MM.1S (cell line): ENCODE measurements at regions not wholly inside any gene's neighbourhood (a gene's known extent, or its start where the extent isn't known, plus 50 kb on each side); places are given as distances from the start of the nearest gene placed in this dataset.

Experiments used
- DNase-seq: peaks from one replicate; pipeline ENCODE4 v3.0.0-alpha.2; 2015
- H2AFZ ChIP-seq: fragments of 300-600 bp; sonication (generic); 2 replicates; pipeline ENCODE4 v1.6.0; 2016; ENCODE audit warnings: antibody characterized with exemption, low read length
- H3F3A ChIP-seq: fragments of 300-600 bp; sonication (generic); 2 replicates; pipeline ENCODE4 v1.6.1; 2016; ENCODE audit warnings: mild to moderate bottlenecking, antibody characterized with exemption, low read length, moderate library complexity, mixed read lengths; ENCODE audit not compliant: insufficient read depth
- H3K27ac ChIP-seq: fragments of 300-600 bp; sonication (generic); 2 replicates; pipeline ENCODE4 v1.5.1; 2016; ENCODE audit warnings: mild to moderate bottlenecking, low read length
- H3K27me3 ChIP-seq: fragments of 300-600 bp; sonication (generic); replicated peaks from 2 replicates; pipeline ENCODE4 v1.6.0; 2016; ENCODE audit warnings: low read length; ENCODE audit not compliant: insufficient read depth
- H3K36me3 ChIP-seq: fragments of 300-600 bp; sonication (generic); replicated peaks from 2 replicates; pipeline ENCODE4 v1.6.1; 2016; ENCODE audit warnings: mild to moderate bottlenecking, low read length, mixed read lengths; ENCODE audit not compliant: insufficient read depth
- H3K4me1 ChIP-seq: fragments of 300-600 bp; sonication (generic); 2 replicates; pipeline ENCODE4 v1.6.1; 2016; ENCODE audit warnings: low read length, mixed read lengths
- H3K4me2 ChIP-seq: fragments of 300-600 bp; sonication (generic); 2 replicates; pipeline ENCODE4 v1.6.0; 2016; ENCODE audit warnings: low read depth, low read length
- H3K4me3 ChIP-seq: fragments of 300-600 bp; sonication (generic); 2 replicates; pipeline ENCODE4 v1.5.1; 2016; ENCODE audit warnings: low read length, mixed read lengths
- H3K79me2 ChIP-seq: fragments of 300-600 bp; sonication (generic); 2 replicates; pipeline ENCODE4 v1.6.1; 2016; ENCODE audit warnings: mixed run types, low read length, mixed read lengths
- H3K9ac ChIP-seq: fragments of 300-600 bp; sonication (generic); 2 replicates; pipeline ENCODE4 v1.6.1; 2016; ENCODE audit warnings: low read length, mixed read lengths
- H3K9me2 ChIP-seq: fragments of 300-600 bp; sonication (generic); replicated peaks from 2 replicates; pipeline ENCODE4 v1.6.1; 2016; ENCODE audit warnings: mild to moderate bottlenecking, low read length, mixed read lengths; ENCODE audit not compliant: insufficient read depth
- H3K9me3 ChIP-seq: fragments of 300-600 bp; sonication (generic); replicated peaks from 2 replicates; pipeline ENCODE4 v1.6.1; 2016; ENCODE audit warnings: mild to moderate bottlenecking, low read length, mixed read lengths; ENCODE audit not compliant: insufficient read depth
- H4K20me1 ChIP-seq: fragments of 300-600 bp; sonication (generic); 2 replicates; pipeline ENCODE4 v1.6.1; 2016; ENCODE audit warnings: mild to moderate bottlenecking, low read length, moderate library complexity, mixed read lengths; ENCODE audit not compliant: insufficient read depth
- EZH2 ChIP-seq: fragments of 300-600 bp; sonication (generic); optimal IDR thresholded peaks from 2 replicates; pipeline ENCODE3; 2017; ENCODE audit warnings: low read depth, mild to moderate bottlenecking, antibody characterized with exemption, low read length, mixed read lengths
- EZH2phosphoT487 ChIP-seq: fragments of 300-600 bp; sonication (generic); IDR thresholded peaks from 2 replicates; pipeline ENCODE4 v1.6.1; 2018; ENCODE audit warnings: antibody characterized with exemption, low read length
- TF ChIP-seq, protein P1 (sequence below): fragments of 300-600 bp; sonication (generic); IDR thresholded peaks from 2 replicates; pipeline ENCODE4 v1.5.1; 2016; ENCODE audit warnings: antibody characterized with exemption, low read length, mixed read lengths

GRCh38 chr20:55784036-55784435 is 221.3 kb downstream of the CBLN4 start:
- Histone ChIP-seq H3K9me2 (no peaks in the 10 kb centered on the region), H3K9me3 (no peaks in the 10 kb centered on the region), H3K4me2 (no peak overlapping the region), H3K36me3 (no peaks in the 10 kb centered on the region), H3K9ac (no peak overlapping the region), H3K4me1 (no peaks in the 10 kb centered on the region), H4K20me1 (no peaks in the 10 kb centered on the region), H3K4me3 (no peak overlapping the region), H3K27ac (no peak overlapping the region), H3K27me3 (no peaks in the 10 kb centered on the region), H3K79me2 (no peaks in the 10 kb centered on the region), H3F3A (no peaks in the 10 kb centered on the region), H2AFZ (no peak overlapping the region)
- no peak for DNase-seq
- TF ChIP-seq EZH2 (no peak), EZH2phosphoT487 (no peak)
- TF ChIP-seq, protein P1, sequence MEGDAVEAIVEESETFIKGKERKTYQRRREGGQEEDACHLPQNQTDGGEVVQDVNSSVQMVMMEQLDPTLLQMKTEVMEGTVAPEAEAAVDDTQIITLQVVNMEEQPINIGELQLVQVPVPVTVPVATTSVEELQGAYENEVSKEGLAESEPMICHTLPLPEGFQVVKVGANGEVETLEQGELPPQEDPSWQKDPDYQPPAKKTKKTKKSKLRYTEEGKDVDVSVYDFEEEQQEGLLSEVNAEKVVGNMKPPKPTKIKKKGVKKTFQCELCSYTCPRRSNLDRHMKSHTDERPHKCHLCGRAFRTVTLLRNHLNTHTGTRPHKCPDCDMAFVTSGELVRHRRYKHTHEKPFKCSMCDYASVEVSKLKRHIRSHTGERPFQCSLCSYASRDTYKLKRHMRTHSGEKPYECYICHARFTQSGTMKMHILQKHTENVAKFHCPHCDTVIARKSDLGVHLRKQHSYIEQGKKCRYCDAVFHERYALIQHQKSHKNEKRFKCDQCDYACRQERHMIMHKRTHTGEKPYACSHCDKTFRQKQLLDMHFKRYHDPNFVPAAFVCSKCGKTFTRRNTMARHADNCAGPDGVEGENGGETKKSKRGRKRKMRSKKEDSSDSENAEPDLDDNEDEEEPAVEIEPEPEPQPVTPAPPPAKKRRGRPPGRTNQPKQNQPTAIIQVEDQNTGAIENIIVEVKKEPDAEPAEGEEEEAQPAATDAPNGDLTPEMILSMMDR: no peak

GRCh38 chr20:55783381-55783780 is 221.9 kb downstream of the CBLN4 start:
- no peaks in the 10 kb centered on the region for H3K79me2 ChIP-seq
- no peaks in the 10 kb centered on the region for H3F3A ChIP-seq
- H3K27ac ChIP-seq: no peak overlapping the region
- no peaks in the 10 kb centered on the region for H3K4me1 ChIP-seq
- no peak for DNase-seq
- no peaks in the 10 kb centered on the region for H3K9me2 ChIP-seq
- H3K4me3 ChIP-seq: no peak overlapping the region
- no peak overlapping the region for H3K9ac ChIP-seq
- no peaks in the 10 kb centered on the region for H4K20me1 ChIP-seq
- TF ChIP-seq, protein P1: no peak
- TF ChIP-seq EZH2phosphoT487 (no peak), EZH2 (no peak)
- no peak overlapping the region for H2AFZ ChIP-seq
- H3K36me3 ChIP-seq: no peaks in the 10 kb centered on the region
- no peak overlapping the region for H3K4me2 ChIP-seq
- H3K9me3 ChIP-seq: no peaks in the 10 kb centered on the region
- H3K27me3 ChIP-seq: no peaks in the 10 kb centered on the region

- Histone ChIP-seq H2AFZ (no peak overlapping the region), H3K79me2 (no peaks in the 10 kb centered on the region), H3K9ac (no peak overlapping the region), H3K36me3 (no peaks in the 10 kb centered on the region), H3K4me1 (no peaks in the 10 kb centered on the region), H3K9me3 (no peaks in the 10 kb centered on the region), H3K27ac (no peak overlapping the region), H3K4me3 (no peak overlapping the region), H3K4me2 (no peak overlapping the region), H4K20me1 (no peaks in the 10 kb centered on the region), H3F3A (no peaks in the 10 kb centered on the region), H3K27me3 (no peaks in the 10 kb centered on the region), H3K9me2 (no peaks in the 10 kb centered on the region)
- DNase-seq: no peak
- TF ChIP-seq EZH2: no peak
- TF ChIP-seq, protein P1: no peak
- TF ChIP-seq EZH2phosphoT487: no peak
These were observed 222.4 kb downstream of the CBLN4 start for GRCh38 chr20:55782912-55783253.
